ENCODE measurements at regions not wholly inside any gene's neighbourhood (a gene's known extent, or its start where the extent isn't known, plus 50 kb on each side); places are given as distances from the start of the nearest gene placed in this dataset.

GRCh38 chr2:198387677-198388076 lies 583.3 kb downstream of the PLCL1 start:
- TF ChIP-seq EZH2 (IDR thresholded peaks at IDR 0.05; ENCODE audit: low read depth): no peak
- TF ChIP-seq, protein P1, sequence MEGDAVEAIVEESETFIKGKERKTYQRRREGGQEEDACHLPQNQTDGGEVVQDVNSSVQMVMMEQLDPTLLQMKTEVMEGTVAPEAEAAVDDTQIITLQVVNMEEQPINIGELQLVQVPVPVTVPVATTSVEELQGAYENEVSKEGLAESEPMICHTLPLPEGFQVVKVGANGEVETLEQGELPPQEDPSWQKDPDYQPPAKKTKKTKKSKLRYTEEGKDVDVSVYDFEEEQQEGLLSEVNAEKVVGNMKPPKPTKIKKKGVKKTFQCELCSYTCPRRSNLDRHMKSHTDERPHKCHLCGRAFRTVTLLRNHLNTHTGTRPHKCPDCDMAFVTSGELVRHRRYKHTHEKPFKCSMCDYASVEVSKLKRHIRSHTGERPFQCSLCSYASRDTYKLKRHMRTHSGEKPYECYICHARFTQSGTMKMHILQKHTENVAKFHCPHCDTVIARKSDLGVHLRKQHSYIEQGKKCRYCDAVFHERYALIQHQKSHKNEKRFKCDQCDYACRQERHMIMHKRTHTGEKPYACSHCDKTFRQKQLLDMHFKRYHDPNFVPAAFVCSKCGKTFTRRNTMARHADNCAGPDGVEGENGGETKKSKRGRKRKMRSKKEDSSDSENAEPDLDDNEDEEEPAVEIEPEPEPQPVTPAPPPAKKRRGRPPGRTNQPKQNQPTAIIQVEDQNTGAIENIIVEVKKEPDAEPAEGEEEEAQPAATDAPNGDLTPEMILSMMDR (conservative IDR thresholded peaks at IDR 0.05): no peak
- ChIA-PET CTCF (no interaction called here), POLR2A (ENCODE audit: unreplicated experiment) (no interaction called here)
- H3K4me2 ChIP-seq: no peak overlapping the region
- no peak overlapping the region for H3K27ac ChIP-seq
- H3K4me3 ChIP-seq: no peak overlapping the region
- H2AFZ ChIP-seq: no peak overlapping the region
- H4K20me1 ChIP-seq (ENCODE audit: insufficient read depth): no peaks in the 10 kb centered on the region
- no peak for DNase-seq
- no peaks in the 10 kb centered on the region for H3K4me1 ChIP-seq (replicated peaks; ENCODE audit: insufficient read depth)
- no peaks in the 10 kb centered on the region for H3F3A ChIP-seq (ENCODE audit: insufficient read depth, low read depth)
- H3K27me3 ChIP-seq (ENCODE audit: insufficient read depth, low read depth): no peaks in the 10 kb centered on the region
- no peaks in the 10 kb centered on the region for H3K9me3 ChIP-seq (ENCODE audit: insufficient read depth, low read depth)
- H3K36me3 ChIP-seq (ENCODE audit: low read depth): no peaks in the 10 kb centered on the region
- H3K79me2 ChIP-seq (ENCODE audit: low read depth): no peaks in the 10 kb centered on the region
- H3K9me2 ChIP-seq (ENCODE audit: insufficient read depth): no peaks in the 10 kb centered on the region
- BruUV-seq (replicated peaks): no TSS peak
- intact Hi-C loops (cut with micrococcal nuclease; ENCODE audit: unreplicated experiment): no loop called here

- ChIA-PET POLR2A (ENCODE audit: unreplicated experiment) (no interaction called here), CTCF (no interaction called here)
- H3F3A ChIP-seq (ENCODE audit: insufficient read depth, low read depth): no peaks in the 10 kb centered on the region
- BruUV-seq (replicated peaks): no TSS peak
- H3K27ac ChIP-seq: no peak overlapping the region
- DNase-seq: no peak
- H4K20me1 ChIP-seq (ENCODE audit: insufficient read depth): no peaks in the 10 kb centered on the region
- no peaks in the 10 kb centered on the region for H3K36me3 ChIP-seq (ENCODE audit: low read depth)
- no peaks in the 10 kb centered on the region for H3K27me3 ChIP-seq (ENCODE audit: insufficient read depth, low read depth)
- no peaks in the 10 kb centered on the region for H3K79me2 ChIP-seq (ENCODE audit: low read depth)
- no peak overlapping the region for H2AFZ ChIP-seq
- no peak overlapping the region for H3K4me2 ChIP-seq
- no peaks in the 10 kb centered on the region for H3K9me3 ChIP-seq (ENCODE audit: insufficient read depth, low read depth)
- no peaks in the 10 kb centered on the region for H3K9me2 ChIP-seq (ENCODE audit: insufficient read depth)
- intact Hi-C loops (cut with micrococcal nuclease; ENCODE audit: unreplicated experiment): no loop called here
- H3K4me1 ChIP-seq (replicated peaks; ENCODE audit: insufficient read depth): no peaks in the 10 kb centered on the region
- TF ChIP-seq EZH2 (IDR thresholded peaks at IDR 0.05; ENCODE audit: low read depth): no peak
- TF ChIP-seq, protein P1 (conservative IDR thresholded peaks at IDR 0.05): no peak
- H3K4me3 ChIP-seq: no peak overlapping the region
Observed at GRCh38 chr2:198385856-198386255, 581.5 kb downstream of the PLCL1 start.

DNA sequence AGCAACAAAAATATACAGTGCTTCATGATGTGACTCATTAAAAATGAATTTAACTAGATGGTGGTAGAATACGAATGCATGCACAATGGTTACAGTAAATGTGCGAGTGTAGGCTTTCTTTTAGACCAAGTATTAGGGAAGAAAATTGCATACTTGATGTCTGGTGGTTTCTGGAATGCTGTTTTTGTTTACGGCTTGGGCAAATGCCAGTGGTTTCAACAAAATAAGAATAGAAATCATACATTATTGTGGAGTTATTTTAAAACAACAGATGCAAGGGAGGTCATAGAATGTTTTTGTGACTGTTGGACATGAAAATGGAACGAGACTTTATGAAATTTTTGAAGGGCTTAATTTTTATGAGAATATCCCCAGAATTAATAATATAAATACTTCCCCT lies 580.9 kb downstream of the PLCL1 start:
- no peaks in the 10 kb centered on the region for H3K79me2 ChIP-seq (ENCODE audit: low read depth)
- no peak overlapping the region for H3K4me3 ChIP-seq
- no peak overlapping the region for H3K4me2 ChIP-seq
- DNase-seq: no peak
- no peaks in the 10 kb centered on the region for H4K20me1 ChIP-seq (ENCODE audit: insufficient read depth)
- CTCF ChIA-PET: no interaction called here
- no peaks in the 10 kb centered on the region for H3K9me3 ChIP-seq (ENCODE audit: insufficient read depth, low read depth)
- TF ChIP-seq EZH2 (IDR thresholded peaks at IDR 0.05; ENCODE audit: low read depth): no peak
- TF ChIP-seq, protein P1 (conservative IDR thresholded peaks at IDR 0.05): no peak
- intact Hi-C loops (cut with micrococcal nuclease; ENCODE audit: unreplicated experiment): no loop called here
- H3K27ac ChIP-seq: no peak overlapping the region
- H3K36me3 ChIP-seq (ENCODE audit: low read depth): no peaks in the 10 kb centered on the region
- no peak overlapping the region for H2AFZ ChIP-seq
- H3K4me1 ChIP-seq (replicated peaks; ENCODE audit: insufficient read depth): no peaks in the 10 kb centered on the region
- POLR2A ChIA-PET (ENCODE audit: unreplicated experiment): no interaction called here
- no peaks in the 10 kb centered on the region for H3K27me3 ChIP-seq (ENCODE audit: insufficient read depth, low read depth)
- no TSS peak for BruUV-seq (replicated peaks)
- H3K9me2 ChIP-seq (ENCODE audit: insufficient read depth): no peaks in the 10 kb centered on the region
- H3F3A ChIP-seq (ENCODE audit: insufficient read depth, low read depth): no peaks in the 10 kb centered on the region

All from PC-9 (cell line).